ENCODE measurements at regions not wholly inside any gene's neighbourhood (a gene's known extent, or its start where the extent isn't known, plus 50 kb on each side); places are given as distances from the start of the nearest gene placed in this dataset.

- no peak for TF ChIP-seq CTCF (IDR thresholded peaks at IDR 0.05; ENCODE audit: insufficient read depth, low read length, severe bottlenecking)
- no peak for DNase-seq (ENCODE audit: low read depth)
- FAIRE-seq = no peak
Measured at GRCh38 chrX:39670281-39670680, 427.5 kb downstream of the BCOR start.

GRCh38 chrX:39672405-39672804, 425.4 kb downstream of the BCOR start:
- no peak for DNase-seq (ENCODE audit: low read depth)
- no peak for TF ChIP-seq CTCF (IDR thresholded peaks at IDR 0.05; ENCODE audit: insufficient read depth, low read length, severe bottlenecking)
- H3K4me3 ChIP-seq (ENCODE audit: low read depth, low read length) = no peak overlapping the region
- H3K36me3 ChIP-seq (ENCODE audit: control insufficient read depth, insufficient read depth, low read length) = no peaks in the 10 kb centered on the region
- peaks cover 3% of the 10 kb centered on the region for H3K27me3 ChIP-seq (ENCODE audit: control insufficient read depth, insufficient read depth, low read length)
- no peak for FAIRE-seq

More at GRCh38 chrX:39670281-39670680, 427.5 kb downstream of the BCOR start:
- peaks cover 3% of the 10 kb centered on the region for H3K27me3 ChIP-seq (ENCODE audit: control insufficient read depth, insufficient read depth, low read length)
- no peak overlapping the region for H3K4me3 ChIP-seq (ENCODE audit: low read depth, low read length)
- no peaks in the 10 kb centered on the region for H3K36me3 ChIP-seq (ENCODE audit: control insufficient read depth, insufficient read depth, low read length)

GRCh38 chrX:39674490-39675161, 423.1 kb downstream of the BCOR start:
- Histone ChIP-seq H3K36me3 (ENCODE audit: control insufficient read depth, insufficient read depth, low read length) (no peaks in the 10 kb centered on the region), H3K27me3 (ENCODE audit: control insufficient read depth, insufficient read depth, low read length) (peaks cover 3% of the 10 kb centered on the region), H3K4me3 (ENCODE audit: low read depth, low read length) (no peak overlapping the region)
- no peak for TF ChIP-seq CTCF (IDR thresholded peaks at IDR 0.05; ENCODE audit: insufficient read depth, low read length, severe bottlenecking)
- FAIRE-seq (no peak), DNase-seq (ENCODE audit: low read depth) (no peak)

GRCh38 chrX:39675162-39675553, 422.6 kb downstream of the BCOR start:
- FAIRE-seq = no peak
- H3K36me3 ChIP-seq (ENCODE audit: control insufficient read depth, insufficient read depth, low read length) = no peaks in the 10 kb centered on the region
- peaks cover 3% of the 10 kb centered on the region for H3K27me3 ChIP-seq (ENCODE audit: control insufficient read depth, insufficient read depth, low read length)
- DNase-seq (ENCODE audit: low read depth) = no peak
- H3K4me3 ChIP-seq (ENCODE audit: low read depth, low read length) = no peak overlapping the region
- no peak for TF ChIP-seq CTCF (IDR thresholded peaks at IDR 0.05; ENCODE audit: insufficient read depth, low read length, severe bottlenecking)

GRCh38 chrX:39675619-39676018, 422.1 kb downstream of the BCOR start:
- FAIRE-seq (no peak), DNase-seq (ENCODE audit: low read depth) (peak; percentile 12)
- peaks cover 3% of the 10 kb centered on the region for H3K27me3 ChIP-seq (ENCODE audit: control insufficient read depth, insufficient read depth, low read length)
- no peaks in the 10 kb centered on the region for H3K36me3 ChIP-seq (ENCODE audit: control insufficient read depth, insufficient read depth, low read length)
- TF ChIP-seq CTCF (IDR thresholded peaks at IDR 0.05; ENCODE audit: insufficient read depth, low read length, severe bottlenecking) = no peak
- no peak overlapping the region for H3K4me3 ChIP-seq (ENCODE audit: low read depth, low read length)

GRCh38 chrX:39676434-39676833, 421.3 kb downstream of the BCOR start:
- H3K36me3 ChIP-seq (ENCODE audit: control insufficient read depth, insufficient read depth, low read length) = no peaks in the 10 kb centered on the region
- no peak for TF ChIP-seq CTCF (IDR thresholded peaks at IDR 0.05; ENCODE audit: insufficient read depth, low read length, severe bottlenecking)

More at GRCh38 chrX:39676434-39676833, 421.3 kb downstream of the BCOR start:
- no peak overlapping the region for H3K4me3 ChIP-seq (ENCODE audit: low read depth, low read length)
- FAIRE-seq = no peak
- DNase-seq (ENCODE audit: low read depth) = no peak
- peaks cover 3% of the 10 kb centered on the region for H3K27me3 ChIP-seq (ENCODE audit: control insufficient read depth, insufficient read depth, low read length)
